Natural killer cell treated with Interleukin-12 subunit alpha and Interleukin-12 subunit beta and Interleukin-15 and Interleukin-18, amount 100 ng/mL, for 72 hours (primary cell): ENCODE measurements at regions not wholly inside any gene's neighbourhood (a gene's known extent, or its start where the extent isn't known, plus 50 kb on each side); places are given as distances from the start of the nearest gene placed in this dataset.

Experiments
- ATAC-seq, 2 donors: fragments of 150-1000 bp; cut with Tn5 transposase in 1 of 2; sonication (Bioruptor Pico), chemical (Tn5 transposase) in 1 of 2; 2 replicates each; pipeline ENCODE4 v1.10.0; 2021
- DNase-seq: peaks from one replicate; pipeline ENCODE4 v3.0.0; 2022; ENCODE audit warnings: low spot score
- H3K27ac Mint-ChIP-seq, 2 donors: 1 replicate in 1 of 2; 2 replicates in 1 of 2; pipeline ENCODE4 v1.8.0; 2022; ENCODE audit warnings: mixed read lengths in 2 of 2, mild to moderate bottlenecking in 1 of 2, moderate library complexity in 1 of 2
- H3K27me3 Mint-ChIP-seq, 2 donors: 1 replicate in 1 of 2; 2 replicates in 1 of 2; pipeline ENCODE4 v1.8.0; 2022; ENCODE audit warnings: mixed read lengths in 2 of 2
- H3K36me3 Mint-ChIP-seq: one replicate; pipeline ENCODE4 v1.8.0; 2022; ENCODE audit warnings: mixed read lengths
- H3K4me1 Mint-ChIP-seq, 2 donors: 1 replicate in 1 of 2; 2 replicates in 1 of 2; pipeline ENCODE4 v1.8.0; 2022; ENCODE audit warnings: low read depth in 2 of 2, mixed read lengths in 2 of 2, mild to moderate bottlenecking in 1 of 2
- H3K4me3 Mint-ChIP-seq: one replicate; pipeline ENCODE4 v1.8.0; 2022; ENCODE audit warnings: mixed read lengths
- H3K9me3 Mint-ChIP-seq: 2 replicates; pipeline ENCODE4 v1.8.0; 2022; ENCODE audit warnings: mixed read lengths

DNA sequence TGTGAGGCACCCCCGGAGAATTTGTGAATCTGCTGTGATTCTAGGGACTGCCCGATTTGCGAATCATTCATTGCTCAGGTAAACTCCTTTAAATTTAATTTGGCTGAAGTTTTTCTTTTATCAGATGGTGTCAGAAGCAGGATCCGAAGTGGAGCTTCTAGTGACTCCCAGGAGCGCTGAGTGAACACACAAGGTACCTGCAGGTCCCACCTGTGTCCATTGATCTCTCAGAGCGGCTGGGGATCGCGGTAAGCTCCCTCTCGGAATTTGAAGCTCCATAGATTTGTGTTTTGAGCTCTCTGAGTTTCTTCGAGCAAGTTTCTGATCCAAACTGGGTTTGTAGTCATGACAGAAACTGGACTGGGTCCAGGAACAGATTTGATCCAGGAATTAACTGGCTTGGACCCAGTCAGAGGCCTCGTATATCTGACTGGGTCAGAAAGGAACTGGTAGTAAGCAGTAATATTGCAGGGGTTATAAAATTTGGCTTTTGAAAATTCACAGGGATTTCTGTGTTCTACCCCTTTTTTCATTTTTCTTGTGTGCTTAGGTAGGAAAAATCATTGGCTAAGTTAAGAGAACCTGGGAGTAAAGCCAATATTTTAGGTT, 56.2 kb upstream of the EDEM3 start:
- Mint-ChIP-seq H3K27me3 (no peaks in the 10 kb centered on the region), H3K4me3 (no peak overlapping the region), H3K9me3 (no peaks in the 10 kb centered on the region), H3K36me3 (peaks cover 6% of the 10 kb centered on the region), H3K27ac (peak overlapping the region in 1 of 2 donors; percentile 63), H3K4me1 (peaks cover 2 to 4% of the 10 kb centered on the region in 2 donors)
- DNase-seq (no peak), ATAC-seq (no peak)

DNA sequence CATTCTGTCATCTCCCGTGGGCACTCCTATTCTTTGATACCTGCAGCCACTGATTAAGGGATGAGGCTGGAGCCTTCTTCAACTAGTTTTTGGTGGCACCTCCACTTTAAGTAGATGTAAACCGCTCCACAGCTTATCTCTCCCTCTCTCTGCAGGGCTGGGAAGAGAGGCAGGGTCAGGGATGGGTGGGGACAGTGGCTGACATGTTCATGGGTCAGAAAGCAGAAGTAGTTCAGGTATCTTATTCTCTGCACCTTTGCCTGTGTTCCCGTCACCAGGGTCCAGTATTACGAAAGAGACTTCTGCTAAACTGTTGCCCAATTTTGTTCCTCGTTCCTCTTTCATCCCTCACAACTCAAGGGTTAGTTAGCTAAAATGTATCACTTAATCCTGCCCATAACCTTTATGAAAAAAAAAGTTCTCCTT, 51.7 kb upstream of the EDEM3 start:
- Mint-ChIP-seq H3K4me1 (peaks cover 8 to 9% of the 10 kb centered on the region in 2 donors), H3K4me3 (no peak overlapping the region), H3K36me3 (peaks cover 19% of the 10 kb centered on the region), H3K9me3 (no peaks in the 10 kb centered on the region), H3K27ac (peak overlapping the region; percentile 37 to 79), H3K27me3 (no peaks in the 10 kb centered on the region)
- peak in 1 of 2 donors; percentile 21 for ATAC-seq
- DNase-seq: no peak

DNA sequence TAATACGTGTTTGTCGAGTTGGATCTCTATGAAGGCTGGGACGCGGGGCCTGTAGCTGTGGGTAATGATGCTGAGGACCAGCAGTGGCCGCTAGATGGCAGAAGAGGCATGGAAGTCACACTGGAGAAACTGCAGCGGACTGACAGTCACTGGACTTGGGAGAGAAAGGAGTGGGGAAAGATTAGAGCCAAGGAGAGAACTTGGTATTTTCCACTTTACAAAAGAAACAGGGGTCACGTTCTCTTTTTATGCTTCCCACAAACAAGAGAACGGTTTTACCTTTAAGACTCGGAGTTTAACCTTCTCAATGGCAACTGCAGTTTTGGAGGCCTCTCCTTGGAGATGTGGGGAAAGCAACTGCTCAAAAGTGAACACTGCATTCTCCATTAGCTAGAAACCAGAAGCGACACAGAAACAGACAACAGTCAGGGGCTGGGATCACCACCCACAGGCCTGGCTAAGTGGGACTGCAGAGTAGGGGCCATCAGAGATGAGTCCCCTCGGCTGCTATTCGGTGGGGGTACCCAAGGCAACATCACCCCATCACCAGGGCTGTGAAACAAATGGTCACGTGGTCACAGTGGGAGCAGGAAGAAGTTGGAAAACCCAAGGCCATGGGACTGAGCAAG, 51.1 kb upstream of the EDEM3 start:
- no peak overlapping the region for H3K4me3 Mint-ChIP-seq

More for the DNA sequence above, 51.1 kb upstream of the EDEM3 start:
- Mint-ChIP-seq H3K4me1 (peaks cover 8 to 9% of the 10 kb centered on the region in 2 donors), H3K27ac (peak overlapping the region; percentile 8 to 55), H3K27me3 (no peaks in the 10 kb centered on the region), H3K36me3 (peaks cover 22% of the 10 kb centered on the region), H3K9me3 (no peaks in the 10 kb centered on the region)
- DNase-seq: peak; percentile 76
- ATAC-seq: peak; percentile 89 to 92
